NCI-H460 (cell line): ENCODE measurements at regions not wholly inside any gene's neighbourhood (a gene's known extent, or its start where the extent isn't known, plus 50 kb on each side); places are given as distances from the start of the nearest gene placed in this dataset.

Experiments used
- DNase-seq: peaks from one replicate; pipeline ENCODE4 v3.0.0-alpha.2; 2016; ENCODE audit warnings: low read depth; ENCODE audit errors: extremely low read depth

DNA sequence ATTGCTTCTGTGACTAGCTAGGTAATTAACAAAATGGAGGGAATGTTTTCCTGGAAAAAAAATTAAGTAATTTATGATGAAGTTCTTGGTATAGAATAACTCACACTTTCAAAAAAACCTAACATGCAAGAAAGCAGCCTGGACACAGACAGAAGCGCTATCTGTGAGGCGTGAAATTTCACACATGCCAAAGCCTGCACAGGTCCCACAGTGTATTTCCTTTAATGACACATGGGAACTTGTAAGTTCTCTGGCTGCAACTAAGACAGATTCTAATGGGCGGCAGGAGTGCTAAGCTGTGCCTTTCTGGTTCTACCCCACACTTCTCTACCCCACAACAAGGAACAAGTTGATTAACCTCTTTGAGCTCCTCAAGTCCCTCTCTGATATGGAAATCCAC, 84.9 kb upstream of the NEO1 start:
- no peak for DNase-seq

DNA sequence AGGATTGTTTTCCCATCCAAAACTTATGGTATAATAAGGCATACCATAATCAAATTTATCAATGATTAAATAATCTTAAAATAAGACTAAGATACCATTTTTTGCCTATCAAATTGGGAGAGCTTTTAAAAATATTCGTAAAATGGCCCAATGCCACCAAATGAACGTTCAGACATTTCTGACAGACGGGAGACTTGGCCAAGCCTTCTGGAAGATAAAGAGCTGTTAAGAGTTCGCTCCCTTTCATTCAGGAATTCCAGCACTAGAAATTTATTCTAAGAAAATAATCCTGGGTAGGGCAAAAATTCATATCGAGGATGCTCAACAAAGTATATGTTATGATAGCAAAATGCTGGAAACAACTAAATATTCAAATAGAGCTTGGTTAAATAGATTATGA, 85.6 kb upstream of the NEO1 start:
- no peak for DNase-seq

DNA sequence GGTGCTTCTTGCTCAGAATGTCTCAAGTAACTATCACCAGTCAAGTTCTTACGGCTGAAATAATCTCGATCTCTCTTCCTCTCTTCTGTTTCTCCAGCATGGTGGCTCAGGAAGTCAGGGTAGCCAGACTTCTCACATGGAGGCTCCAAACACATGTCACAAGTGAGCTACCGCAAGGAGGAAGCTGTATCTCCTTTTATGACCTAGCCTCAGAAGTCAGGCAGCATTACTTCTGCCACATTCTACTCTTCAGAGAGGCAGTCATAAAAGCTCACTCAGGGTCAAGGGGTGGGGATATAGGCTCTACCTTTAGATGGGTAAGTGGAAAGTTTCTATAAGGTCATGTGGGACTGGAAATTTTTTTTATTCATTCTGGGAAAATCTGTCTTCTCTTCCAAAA, 86.6 kb upstream of the NEO1 start:
- no peak for DNase-seq

DNA sequence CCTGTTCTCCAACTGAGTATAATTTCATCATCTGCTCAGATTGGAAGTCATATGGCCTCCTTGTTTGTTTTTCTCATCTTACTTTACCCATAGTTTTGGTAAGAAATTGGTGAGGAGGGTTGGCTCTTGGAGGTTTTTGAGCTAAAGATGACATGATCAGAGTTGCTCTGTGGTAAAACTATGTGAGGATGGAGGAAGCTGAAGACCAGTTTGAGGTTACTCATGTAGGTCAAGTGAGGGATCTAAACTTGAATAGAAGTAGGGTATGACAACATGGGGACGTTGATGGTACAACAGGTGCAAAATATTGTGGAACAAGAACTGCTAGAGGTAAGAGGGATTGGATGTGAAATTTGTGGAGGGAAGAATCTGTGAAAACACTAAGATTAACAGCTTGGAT, 87.7 kb upstream of the NEO1 start:
- no peak for DNase-seq

DNA sequence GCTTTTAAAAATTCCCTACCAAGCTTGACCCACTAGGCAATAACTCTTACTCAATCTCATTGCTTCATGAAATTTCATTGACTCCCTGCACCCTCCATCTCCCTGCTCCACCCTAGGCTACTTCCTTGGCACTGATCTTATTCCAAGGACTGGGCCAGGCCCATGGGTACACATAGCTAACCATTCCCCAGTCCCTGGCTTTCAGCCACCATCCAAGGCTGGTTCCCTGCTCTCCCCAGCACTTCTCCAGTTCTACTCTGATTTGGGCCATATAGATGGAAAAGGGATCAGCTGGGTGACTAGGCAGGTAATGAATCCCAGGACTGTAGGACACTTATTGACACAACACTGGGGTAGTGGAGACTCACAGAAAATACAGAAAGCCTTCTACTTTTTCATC, 88.1 kb upstream of the NEO1 start:
- DNase-seq: no peak

DNA sequence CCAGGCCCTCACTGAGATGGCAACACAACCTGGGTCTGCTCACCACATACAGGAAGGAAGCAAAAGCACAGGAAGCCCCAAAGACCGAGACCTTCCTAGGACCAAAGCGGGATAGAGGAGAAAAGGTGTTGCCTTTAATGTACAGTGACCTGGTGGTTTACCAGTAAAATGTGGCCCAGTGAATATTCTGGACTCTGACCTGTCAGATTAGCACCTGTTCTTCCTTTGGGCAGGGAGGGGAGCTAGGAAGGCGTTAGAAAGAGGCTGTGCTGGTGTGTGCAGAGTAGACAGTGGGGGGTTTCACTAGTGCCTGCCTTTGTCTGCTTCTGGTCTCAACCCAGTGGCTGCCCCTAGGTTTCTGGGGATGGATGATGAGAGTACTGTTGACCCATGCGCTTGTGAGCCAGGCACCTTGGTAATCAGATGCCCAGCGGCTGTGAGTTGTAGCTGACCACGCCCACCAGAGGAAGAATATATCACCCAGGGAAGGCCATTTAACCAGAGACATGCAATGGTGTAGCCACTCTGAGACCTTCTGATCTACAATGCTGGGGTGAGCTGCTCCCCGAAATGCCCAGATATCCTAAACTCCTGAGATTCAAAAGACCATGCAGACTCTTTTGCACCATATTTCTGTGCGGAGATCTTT, 90.1 kb upstream of the NEO1 start:
- no peak for DNase-seq

- DNase-seq: no peak
Measured at GRCh38 chr15:72961346-72961745, 90.9 kb upstream of the NEO1 start.

DNA sequence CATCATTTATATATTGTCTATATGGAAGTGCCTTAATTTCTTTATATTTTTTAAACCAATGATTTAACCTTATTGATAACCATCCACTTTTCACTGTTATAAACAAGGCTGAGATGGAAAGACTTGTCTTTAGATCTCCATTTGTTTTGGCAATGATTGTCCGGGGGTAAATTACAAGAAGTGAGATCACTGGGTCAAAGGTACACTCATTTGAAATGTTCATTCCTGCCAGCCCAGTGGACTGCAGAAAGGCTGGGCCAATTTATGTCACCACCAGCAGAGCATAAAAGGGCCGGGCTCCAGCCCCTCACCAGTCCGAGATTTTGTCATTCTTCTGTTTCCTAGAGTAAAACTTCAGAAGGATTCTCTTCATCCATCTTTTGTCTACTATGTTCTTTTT, 93.6 kb upstream of the NEO1 start:
- no peak for DNase-seq

- DNase-seq: no peak
Measured at GRCh38 chr15:72953306-72953705, 99.0 kb upstream of the NEO1 start.

DNA sequence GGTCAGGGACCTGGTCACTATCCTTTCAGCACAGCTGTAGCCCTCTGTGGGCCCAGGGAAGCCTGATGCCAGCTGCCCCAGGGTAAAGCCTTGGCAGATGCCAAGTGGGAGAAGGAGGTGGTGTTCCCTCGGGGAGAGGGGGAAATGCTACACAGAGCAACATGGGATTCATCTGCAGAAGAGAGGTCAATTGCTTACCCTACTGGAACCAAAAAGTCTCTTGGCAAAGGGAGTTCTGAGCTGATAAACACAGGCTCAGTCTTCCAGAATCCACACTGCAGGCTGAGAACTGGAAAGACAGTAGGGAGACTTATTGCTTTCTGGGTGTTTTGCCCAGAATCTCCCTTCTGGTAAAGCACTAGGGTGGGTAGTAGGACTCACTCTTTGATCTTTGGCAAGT, 100.1 kb upstream of the NEO1 start:
- DNase-seq: no peak

DNA sequence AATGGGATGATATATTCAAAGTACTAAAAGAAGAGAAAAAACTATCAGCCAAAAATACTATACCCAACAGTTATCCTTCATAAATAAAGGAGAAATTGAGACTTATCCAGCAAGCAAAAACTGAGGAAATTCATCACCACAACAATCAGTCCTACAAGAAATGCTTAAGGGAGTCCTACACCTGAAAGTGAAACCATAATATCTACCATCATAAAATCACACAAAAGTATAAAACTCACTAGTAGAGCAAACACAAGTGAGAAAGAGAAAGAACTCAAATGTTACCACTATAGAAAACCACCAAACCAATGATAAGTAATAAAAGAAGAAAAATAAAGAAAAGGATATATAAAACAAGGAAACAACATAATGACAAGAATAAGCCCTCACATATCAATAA, 103.6 kb upstream of the NEO1 start:
- DNase-seq: no peak

GRCh38 chr15:72947709-72948108, 104.6 kb upstream of the NEO1 start:
- no peak for DNase-seq

GRCh38 chr15:72944565-72944964, 107.7 kb upstream of the NEO1 start:
- no peak for DNase-seq

DNA sequence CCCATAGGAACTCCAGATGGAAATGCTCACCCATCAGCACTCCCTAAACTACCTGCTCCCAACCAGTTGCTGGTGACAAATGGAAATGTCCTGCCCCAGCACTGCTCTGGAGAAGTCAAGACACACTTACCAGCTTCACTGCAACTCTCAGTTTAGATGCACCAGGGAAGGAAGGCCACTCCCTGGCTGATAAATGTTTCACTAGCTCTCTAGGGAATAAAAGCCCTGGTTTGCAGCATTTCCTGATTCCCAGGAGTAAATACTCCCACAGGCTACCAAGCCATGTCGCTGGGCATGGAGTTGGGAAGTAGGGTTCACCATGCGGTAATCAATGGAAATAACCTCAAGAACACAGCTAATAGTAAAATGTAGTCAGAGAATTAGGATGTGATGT, 112.0 kb upstream of the NEO1 start:
- DNase-seq: no peak

DNA sequence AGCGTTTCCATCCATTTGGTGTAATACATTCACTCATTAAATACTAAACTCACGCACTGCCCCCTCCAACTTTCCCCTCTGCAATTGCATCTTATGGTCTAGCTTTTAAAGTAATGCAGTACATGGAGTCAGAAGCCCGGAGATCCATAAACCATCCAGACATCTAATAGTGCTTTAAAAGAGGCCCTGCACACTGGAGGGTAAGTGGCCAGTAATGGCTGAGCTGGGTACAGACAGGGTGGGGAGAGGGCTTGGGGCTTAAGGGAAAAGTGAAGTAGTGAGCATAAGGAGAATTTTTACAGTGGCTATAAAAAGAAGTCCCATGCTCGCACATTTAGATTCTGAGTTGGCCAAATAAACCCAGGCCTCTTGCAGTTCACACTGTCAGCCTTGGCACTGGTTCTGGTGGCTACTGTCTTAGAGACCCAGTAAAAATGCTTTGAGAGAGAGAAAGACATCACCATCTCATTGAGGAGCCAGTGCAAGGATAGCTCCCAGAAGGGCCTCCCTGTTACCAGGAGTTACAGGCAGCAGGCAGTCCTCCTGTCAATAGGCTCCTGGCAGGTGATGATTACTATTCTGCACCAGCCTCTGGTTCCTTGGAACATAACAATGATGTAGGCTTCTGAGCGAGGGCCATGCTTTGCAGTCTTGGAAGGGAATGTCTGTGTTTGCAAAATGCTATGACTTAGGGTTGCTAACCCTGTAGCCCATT, 112.6 kb upstream of the NEO1 start:
- DNase-seq: no peak

DNA sequence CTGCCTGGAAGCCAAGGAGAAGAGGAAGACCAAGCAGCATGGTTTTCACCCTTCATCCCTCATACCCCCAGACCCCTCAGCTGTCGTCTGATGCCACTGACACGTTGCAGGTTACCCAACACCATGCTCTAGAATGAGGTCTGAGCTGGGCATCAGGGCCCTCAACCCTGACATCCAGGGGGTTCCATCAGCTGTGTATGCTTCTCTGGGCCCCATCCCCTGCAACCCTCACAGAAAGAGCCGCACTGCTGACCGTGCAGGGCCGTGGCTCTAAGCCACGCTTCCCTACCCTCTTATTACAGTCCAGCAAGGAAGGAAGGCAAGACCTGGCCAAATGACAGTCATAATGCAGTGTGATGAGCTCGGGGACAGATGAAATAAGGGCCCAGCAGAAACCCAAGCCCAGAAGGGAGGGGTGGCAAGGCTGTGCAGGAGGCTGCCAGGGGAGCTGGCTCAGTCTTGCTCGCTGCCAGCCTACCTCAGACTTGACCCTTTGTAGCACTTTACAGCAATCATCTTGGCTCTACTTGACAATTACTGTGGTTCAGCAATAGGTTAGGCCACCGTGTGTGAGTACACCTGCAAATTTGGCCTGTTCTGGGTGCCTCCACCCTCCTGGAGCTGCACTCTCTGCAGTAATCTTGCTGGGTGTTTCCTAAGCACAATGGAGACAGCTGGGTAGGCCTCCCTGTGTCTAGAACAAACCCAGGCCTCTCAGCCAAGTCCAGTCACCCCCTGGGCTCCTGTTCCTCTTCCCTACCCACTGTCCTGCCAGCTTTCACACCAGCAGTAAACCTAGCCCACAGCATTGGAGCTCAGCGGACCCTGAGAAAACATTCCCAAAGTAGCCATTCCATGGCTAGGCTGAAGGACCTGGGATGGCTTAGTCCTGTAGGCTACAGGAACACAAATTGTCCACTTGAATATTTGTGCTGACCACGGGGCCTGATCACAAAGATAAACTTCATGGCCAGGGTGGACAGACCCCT, 115.3 kb upstream of the NEO1 start:
- DNase-seq: no peak

- DNase-seq: no peak
Measured at GRCh38 chr15:72936237-72936636, 116.0 kb upstream of the NEO1 start.

- no peak for DNase-seq
Measured at GRCh38 chr15:72935521-72935920, 116.7 kb upstream of the NEO1 start.

DNA sequence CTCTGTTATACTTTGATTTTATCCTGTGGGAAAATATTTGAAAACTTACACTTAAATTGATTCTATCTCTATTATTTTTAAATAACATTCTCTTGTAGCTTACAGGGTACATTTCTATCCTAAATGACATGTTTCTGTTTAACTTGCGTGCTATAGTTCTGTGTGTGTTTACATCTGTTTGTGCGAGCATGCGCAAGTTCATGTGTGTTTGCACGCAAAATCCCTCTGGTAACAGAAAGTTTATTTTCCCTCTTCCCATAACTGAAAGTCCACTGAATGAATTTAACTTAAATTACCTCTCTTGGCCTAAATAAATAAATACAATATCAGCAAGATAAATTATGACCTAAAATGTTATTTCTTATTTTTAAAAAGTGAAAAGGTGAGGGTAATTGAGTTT, 117.3 kb upstream of the NEO1 start:
- DNase-seq: no peak

DNA sequence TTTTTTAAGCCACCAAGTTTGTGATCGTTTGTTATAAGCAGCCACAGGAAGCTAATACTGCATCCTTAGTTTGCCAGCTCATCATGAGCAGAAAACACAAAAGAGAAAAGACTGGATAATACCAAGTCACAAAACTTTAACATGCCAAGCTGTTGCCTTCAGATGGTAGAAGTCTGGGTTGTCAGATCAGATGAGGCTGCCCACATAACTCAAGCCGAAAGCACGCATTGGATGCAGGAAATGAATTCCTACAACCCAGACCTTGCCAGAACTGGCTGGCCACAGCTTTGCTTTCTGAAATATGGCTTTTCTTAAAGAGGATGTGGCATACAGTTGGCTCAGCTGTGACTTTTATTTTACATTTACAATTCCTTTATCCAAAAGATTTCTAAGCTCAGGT, 118.3 kb upstream of the NEO1 start:
- DNase-seq: no peak

DNA sequence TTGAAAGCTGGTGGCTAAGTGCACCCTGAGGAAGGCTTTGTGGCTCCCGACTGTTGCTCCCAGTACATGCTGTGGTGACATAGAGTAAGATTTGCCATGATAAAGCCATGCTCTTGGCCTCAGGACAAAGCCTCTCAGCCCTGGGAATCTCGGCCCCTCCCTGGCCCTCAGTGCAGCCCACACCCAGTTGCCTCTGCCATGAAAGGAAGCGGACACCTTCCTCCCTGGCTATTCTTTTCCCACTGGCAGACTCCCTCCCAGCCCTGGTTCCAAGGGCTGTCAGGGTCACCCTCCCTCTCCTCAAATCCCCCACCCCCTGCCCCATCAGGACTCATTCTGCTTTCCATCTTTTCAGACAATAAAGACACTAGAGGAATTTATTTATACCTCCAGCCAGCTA, 119.8 kb upstream of the NEO1 start:
- DNase-seq: no peak

- no peak for DNase-seq
Measured at GRCh38 chr15:72927451-72927850, 124.8 kb upstream of the NEO1 start.
